MCF 10A (cell line): ENCODE measurements at regions not wholly inside any gene's neighbourhood (a gene's known extent, or its start where the extent isn't known, plus 50 kb on each side); places are given as distances from the start of the nearest gene placed in this dataset.

Experiments used
- BruUV-seq: library from RNA; stranded (reverse); fragments of 400-500 nt; replicated peaks from 2 replicates; lab custom pipeline; 2021; lab: Mats Ljungman, UMichigan
- CTCF ChIA-PET: fragments of 300-600 bp; sonication (Branson Sonifier 250); formaldehyde crosslinking; extraction: SDS; loops from one replicate; lab custom pipeline; 2021; ENCODE audit warnings: antibody characterized with exemption, inconsistent platforms; lab: Yijun Ruan, JAX
- POLR2A ChIA-PET: fragments of 300-600, 350-650 bp; sonication (Branson Sonifier 250); formaldehyde crosslinking; extraction: SDS; loops from one replicate; lab custom pipeline; 2020; ENCODE audit warnings: antibody characterized with exemption, inconsistent platforms; lab: Yijun Ruan, JAX
- DNase-seq: peaks from one replicate; pipeline ENCODE4 v3.0.0-alpha.2; 2018; ENCODE audit not compliant: unreplicated experiment
- H3K27ac Mint-ChIP-seq: one replicate; pipeline ENCODE4 v1.8.0; 2022; ENCODE audit warnings: mild to moderate bottlenecking, low read depth, mixed read lengths; ENCODE audit not compliant: unreplicated experiment
- H3K27me3 Mint-ChIP-seq: one replicate; pipeline ENCODE4 v1.8.0; 2022; ENCODE audit warnings: mixed read lengths; ENCODE audit not compliant: insufficient read depth, unreplicated experiment
- H3K36me3 Mint-ChIP-seq: one replicate; pipeline ENCODE4 v1.8.0; 2022; ENCODE audit warnings: mild to moderate bottlenecking, moderate library complexity, mixed read lengths; ENCODE audit not compliant: insufficient read depth, unreplicated experiment
- H3K4me1 Mint-ChIP-seq: one replicate; pipeline ENCODE4 v1.8.0; 2022; ENCODE audit warnings: mixed read lengths; ENCODE audit not compliant: insufficient read depth, unreplicated experiment
- H3K4me3 Mint-ChIP-seq: one replicate; pipeline ENCODE4 v1.8.0; 2022; ENCODE audit warnings: mild to moderate bottlenecking, moderate library complexity, mixed read lengths; ENCODE audit not compliant: unreplicated experiment
- H3K9me3 Mint-ChIP-seq: one replicate; pipeline ENCODE4 v1.8.0; 2022; ENCODE audit warnings: mixed read lengths; ENCODE audit not compliant: unreplicated experiment
- intact Hi-C: fragments of 100-400 bp; cut with micrococcal nuclease; formaldehyde crosslinking; loops from 2 replicates; pipeline ENCODE4 v1.14.1; 2022
- TF ChIP-seq, protein P1 (sequence below): fragments of 200-600 bp; IDR thresholded peaks from one replicate; pipeline ENCODE4 v1.8.0; 2022; ENCODE audit warnings: antibody characterized with exemption, mild to moderate bottlenecking; ENCODE audit not compliant: unreplicated experiment

- no peak overlapping the region for H3K27ac Mint-ChIP-seq
- TF ChIP-seq, protein P1, sequence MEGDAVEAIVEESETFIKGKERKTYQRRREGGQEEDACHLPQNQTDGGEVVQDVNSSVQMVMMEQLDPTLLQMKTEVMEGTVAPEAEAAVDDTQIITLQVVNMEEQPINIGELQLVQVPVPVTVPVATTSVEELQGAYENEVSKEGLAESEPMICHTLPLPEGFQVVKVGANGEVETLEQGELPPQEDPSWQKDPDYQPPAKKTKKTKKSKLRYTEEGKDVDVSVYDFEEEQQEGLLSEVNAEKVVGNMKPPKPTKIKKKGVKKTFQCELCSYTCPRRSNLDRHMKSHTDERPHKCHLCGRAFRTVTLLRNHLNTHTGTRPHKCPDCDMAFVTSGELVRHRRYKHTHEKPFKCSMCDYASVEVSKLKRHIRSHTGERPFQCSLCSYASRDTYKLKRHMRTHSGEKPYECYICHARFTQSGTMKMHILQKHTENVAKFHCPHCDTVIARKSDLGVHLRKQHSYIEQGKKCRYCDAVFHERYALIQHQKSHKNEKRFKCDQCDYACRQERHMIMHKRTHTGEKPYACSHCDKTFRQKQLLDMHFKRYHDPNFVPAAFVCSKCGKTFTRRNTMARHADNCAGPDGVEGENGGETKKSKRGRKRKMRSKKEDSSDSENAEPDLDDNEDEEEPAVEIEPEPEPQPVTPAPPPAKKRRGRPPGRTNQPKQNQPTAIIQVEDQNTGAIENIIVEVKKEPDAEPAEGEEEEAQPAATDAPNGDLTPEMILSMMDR = no peak
- DNase-seq = no peak
- peaks cover 26% of the 10 kb centered on the region for H3K9me3 Mint-ChIP-seq
- no peaks in the 10 kb centered on the region for H3K36me3 Mint-ChIP-seq
- no peaks in the 10 kb centered on the region for H3K4me1 Mint-ChIP-seq
- intact Hi-C loops = no loop called here
- H3K27me3 Mint-ChIP-seq = no peaks in the 10 kb centered on the region
- BruUV-seq = no TSS peak
- POLR2A ChIA-PET = no interaction called here
- H3K4me3 Mint-ChIP-seq = no peak overlapping the region
- CTCF ChIA-PET = interaction anchor here (1.0 kb wide), 1 partner anchor 10 kb away, joined by 3 read pairs; no protein-coding TSS in a partner anchor
Measured at GRCh38 chr1:238281418-238281817, 390.7 kb upstream of the ZP4 start.

DNA sequence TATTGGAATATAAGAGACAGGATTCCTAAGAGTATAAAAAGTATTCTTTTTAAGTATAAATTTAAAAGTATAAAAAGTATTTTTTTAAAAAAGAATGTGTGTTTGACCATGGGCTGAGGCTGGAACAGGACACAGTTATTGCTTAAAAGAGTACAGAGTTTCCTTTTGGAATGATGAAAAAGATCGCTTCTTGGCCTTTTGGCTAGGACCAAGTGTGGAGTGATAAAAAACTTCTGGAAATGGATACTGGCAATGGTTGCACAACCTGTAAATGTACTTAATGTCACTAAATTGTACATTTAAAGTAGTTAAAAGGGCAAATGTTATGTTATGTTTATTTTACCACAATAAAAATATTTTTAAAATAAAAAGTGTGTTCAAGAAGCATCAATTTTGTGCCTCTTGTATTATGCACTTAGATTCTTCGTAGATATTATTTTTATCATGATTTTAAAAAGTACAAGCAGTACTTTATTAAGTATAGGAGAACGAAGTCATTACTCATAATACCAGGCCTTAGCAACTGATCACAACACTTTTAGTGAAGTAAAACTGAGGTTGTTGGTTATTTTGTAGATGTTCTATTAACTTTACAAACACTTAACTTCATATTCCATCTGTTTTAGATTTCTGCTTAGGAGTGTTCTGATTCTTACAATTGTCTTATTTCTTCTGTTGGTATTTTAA is 389.1 kb upstream of the ZP4 start:
- no peak overlapping the region for H3K4me3 Mint-ChIP-seq
- POLR2A ChIA-PET = no interaction called here
- H3K27me3 Mint-ChIP-seq = no peaks in the 10 kb centered on the region

DNA sequence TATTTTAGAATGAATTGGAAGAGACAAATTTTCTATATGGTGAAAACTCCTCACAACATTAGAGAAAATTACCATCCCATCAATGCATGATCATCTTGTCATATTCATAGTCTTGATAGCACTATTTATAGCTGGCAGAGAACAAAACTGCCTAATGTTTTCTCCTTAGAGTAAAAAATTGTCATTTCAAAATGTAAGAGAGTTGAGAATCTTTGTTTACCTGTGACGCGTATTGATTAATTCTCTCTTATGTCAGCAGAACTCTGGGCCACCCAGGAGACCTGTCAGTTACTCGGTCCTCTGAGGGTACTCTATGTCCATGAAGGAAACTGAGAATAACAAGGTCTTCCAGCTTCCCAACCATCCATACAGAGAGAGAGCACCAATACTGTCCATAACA is 381.4 kb upstream of the ZP4 start:
- Mint-ChIP-seq H3K27me3 (no peaks in the 10 kb centered on the region), H3K27ac (no peak overlapping the region), H3K9me3 (peaks cover 24% of the 10 kb centered on the region), H3K4me1 (no peaks in the 10 kb centered on the region), H3K36me3 (no peaks in the 10 kb centered on the region), H3K4me3 (no peak overlapping the region)
- TF ChIP-seq, protein P1 = no peak
- CTCF ChIA-PET = interaction anchor here (0.7 to 1.6 kb wide), 4 partner anchors 33 to 409 kb away, joined by 3 to 7 read pairs (median 4); no protein-coding TSS in a partner anchor
- intact Hi-C loops = no loop called here
- POLR2A ChIA-PET = no interaction called here
- DNase-seq = no peak
- no TSS peak for BruUV-seq

More for the DNA sequence above, 389.1 kb upstream of the ZP4 start:
- H3K36me3 Mint-ChIP-seq = no peaks in the 10 kb centered on the region
- CTCF ChIA-PET = interaction anchor here (0.6 kb wide), 1 partner anchor 233 kb away, joined by 3 read pairs; no protein-coding TSS in a partner anchor
- intact Hi-C loops = no loop called here
- no peak for DNase-seq
- H3K4me1 Mint-ChIP-seq = no peaks in the 10 kb centered on the region
- peaks cover 41% of the 10 kb centered on the region for H3K9me3 Mint-ChIP-seq
- no TSS peak for BruUV-seq
- TF ChIP-seq, protein P1 = no peak
- H3K27ac Mint-ChIP-seq = no peak overlapping the region

- H3K27ac Mint-ChIP-seq = no peak overlapping the region
- intact Hi-C loops = no loop called here
- no peaks in the 10 kb centered on the region for H3K9me3 Mint-ChIP-seq
- no TSS peak for BruUV-seq
- DNase-seq = no peak
- no peak overlapping the region for H3K4me3 Mint-ChIP-seq
- CTCF ChIA-PET = interaction anchor here (3.9 kb wide), 1 partner anchor 13 kb away, joined by 16 read pairs; no protein-coding TSS in a partner anchor
- H3K36me3 Mint-ChIP-seq = no peaks in the 10 kb centered on the region
- POLR2A ChIA-PET = no interaction called here
- TF ChIP-seq, protein P1 = no peak
- no peaks in the 10 kb centered on the region for H3K4me1 Mint-ChIP-seq
- H3K27me3 Mint-ChIP-seq = no peaks in the 10 kb centered on the region
Measured at GRCh38 chr1:238265866-238266265, 375.1 kb upstream of the ZP4 start.
